Panc1 (cell line): ENCODE measurements at regions not wholly inside any gene's neighbourhood (a gene's known extent, or its start where the extent isn't known, plus 50 kb on each side); places are given as distances from the start of the nearest gene placed in this dataset.

Source experiments
- CTCF ChIP-seq: fragments of 450-650 bp; IDR thresholded peaks from 2 replicates; pipeline ENCODE4 v1.5.1; 2017; ENCODE audit warnings: mild to moderate bottlenecking
- POLR2AphosphoS5 ChIP-seq: IDR thresholded peaks from 2 replicates; pipeline ENCODE4 v1.6.1; 2012; ENCODE audit warnings: mild to moderate bottlenecking, low read depth, low read length, moderate library complexity
- SIN3A ChIP-seq: IDR thresholded peaks from 2 replicates; pipeline ENCODE4 v1.6.1; 2012; ENCODE audit warnings: low read depth, mild to moderate bottlenecking, low read length, moderate library complexity, borderline replicate concordance; ENCODE audit not compliant: insufficient read depth
- TCF7L2 ChIP-seq: IDR thresholded peaks from 2 replicates; pipeline ENCODE4 v1.6.1; 2011; ENCODE audit warnings: mild to moderate bottlenecking, low read depth, low read length, inconsistent platforms

- TF ChIP-seq CTCF (no peak), POLR2AphosphoS5 (no peak), TCF7L2 (no peak), SIN3A (no peak)
These were observed 1138.1 kb upstream of the CHAC2 start for GRCh38 chr2:52629531-52629930.
